HG03025 (cell line): ENCODE measurements at regions not wholly inside any gene's neighbourhood (a gene's known extent, or its start where the extent isn't known, plus 50 kb on each side); places are given as distances from the start of the nearest gene placed in this dataset.

Experiments used
- ATAC-seq: cut with Tn5 transposase; IDR thresholded peaks from one replicate; pipeline ENCODE4 v1.9.1; 2021; ENCODE audit warnings: mild to moderate bottlenecking, moderate library complexity; ENCODE audit not compliant: unreplicated experiment, low FRiP score

DNA sequence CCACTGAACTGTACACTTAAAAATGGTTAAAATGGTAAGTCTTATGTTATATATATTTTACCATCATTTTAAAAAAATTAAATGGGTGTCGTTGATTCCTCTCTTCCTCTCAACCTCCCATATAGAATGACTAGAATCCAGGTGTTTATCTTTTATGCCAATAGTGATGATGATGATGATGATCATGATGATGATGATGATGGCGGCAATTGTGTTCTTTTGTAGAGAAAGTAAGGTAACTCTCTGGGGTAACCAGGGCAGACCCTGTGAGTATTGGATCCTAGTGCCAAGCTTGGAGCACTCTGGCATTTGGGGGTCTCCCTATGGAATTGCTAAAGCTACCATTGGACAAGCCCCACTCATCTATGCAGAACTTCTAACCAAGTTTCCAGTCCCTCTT lies 113.6 kb downstream of the GLI2 start:
- ATAC-seq: no peak

DNA sequence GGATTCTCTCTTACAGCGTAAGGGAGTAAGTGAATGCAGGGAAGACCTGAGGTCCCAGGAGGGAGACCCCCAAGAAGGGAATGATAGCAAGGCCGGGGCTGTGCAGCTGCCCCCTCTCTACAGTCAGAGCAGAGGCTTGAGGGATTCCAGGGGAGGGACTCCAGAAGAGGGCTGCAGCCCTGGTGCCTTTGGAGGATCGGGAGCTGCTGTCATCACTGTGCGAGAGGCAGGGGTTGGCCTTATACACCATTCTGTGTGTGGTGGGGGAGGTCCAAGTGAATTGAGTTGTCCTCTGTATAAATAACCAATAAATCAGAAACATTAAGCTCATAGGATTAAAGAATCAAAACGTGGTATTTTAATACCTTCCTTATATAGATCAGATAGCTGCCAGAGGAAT lies 114.9 kb downstream of the GLI2 start:
- ATAC-seq: no peak

DNA sequence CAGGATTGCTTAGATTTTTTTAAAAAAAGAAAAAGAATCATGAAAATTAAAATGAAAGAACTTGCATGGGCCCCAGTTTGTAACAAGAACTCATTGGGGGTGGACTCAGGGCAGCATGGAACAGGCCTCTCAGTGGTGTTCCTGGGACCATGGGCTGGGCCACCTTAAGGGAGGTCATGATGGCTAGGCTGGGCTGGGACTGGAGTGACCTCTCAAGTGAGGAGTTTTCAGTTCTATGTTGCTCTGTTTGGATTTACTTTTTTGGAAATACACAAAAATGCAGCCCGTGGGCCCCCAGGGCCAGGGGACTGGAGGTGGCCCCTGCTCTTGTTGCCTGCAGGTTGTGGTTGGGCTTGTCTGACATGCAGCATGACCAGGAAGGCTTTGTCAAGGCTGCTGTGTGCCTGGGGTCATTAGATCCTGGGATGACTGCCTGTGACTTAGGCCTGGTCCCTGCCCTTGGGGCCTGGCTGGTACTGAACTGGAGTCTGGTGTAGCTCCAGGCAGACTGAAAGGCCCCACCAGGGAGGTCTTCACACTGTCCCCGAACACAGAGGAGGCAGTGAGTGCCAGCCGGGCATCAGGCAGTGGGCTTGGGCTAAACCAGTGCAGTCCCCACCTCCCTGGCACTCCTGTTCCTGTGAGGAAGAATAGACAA lies 115.6 kb downstream of the GLI2 start:
- no peak for ATAC-seq

DNA sequence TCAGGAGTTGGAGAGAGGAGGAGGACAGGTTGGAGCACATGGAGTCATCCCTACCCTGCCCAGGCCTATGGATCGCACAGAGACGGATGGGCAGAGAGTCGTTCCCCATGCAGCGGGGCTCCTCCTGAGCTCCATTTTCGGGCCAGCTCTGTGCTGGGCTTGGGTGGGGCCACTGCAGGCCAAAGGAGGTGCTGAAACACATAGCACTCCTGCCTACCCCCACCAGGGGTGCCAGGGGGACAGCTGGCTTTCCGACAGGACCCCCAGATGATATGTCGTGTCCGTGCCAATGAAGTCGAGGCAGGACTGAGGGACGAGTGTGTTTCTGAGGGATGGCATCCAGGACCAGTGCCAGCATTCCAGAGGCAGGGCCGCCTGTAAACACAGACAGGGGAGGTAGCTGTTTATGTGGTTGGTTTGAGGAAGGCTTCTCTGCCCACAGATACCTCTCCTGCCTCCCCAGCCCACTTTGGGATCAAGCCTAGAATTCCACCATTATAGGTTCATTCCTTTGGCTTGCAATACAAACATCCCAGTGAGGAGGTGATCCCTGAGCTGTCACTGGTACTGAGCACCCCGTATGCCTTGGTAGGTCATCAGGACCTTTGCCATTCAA lies 116.6 kb downstream of the GLI2 start:
- ATAC-seq: no peak

DNA sequence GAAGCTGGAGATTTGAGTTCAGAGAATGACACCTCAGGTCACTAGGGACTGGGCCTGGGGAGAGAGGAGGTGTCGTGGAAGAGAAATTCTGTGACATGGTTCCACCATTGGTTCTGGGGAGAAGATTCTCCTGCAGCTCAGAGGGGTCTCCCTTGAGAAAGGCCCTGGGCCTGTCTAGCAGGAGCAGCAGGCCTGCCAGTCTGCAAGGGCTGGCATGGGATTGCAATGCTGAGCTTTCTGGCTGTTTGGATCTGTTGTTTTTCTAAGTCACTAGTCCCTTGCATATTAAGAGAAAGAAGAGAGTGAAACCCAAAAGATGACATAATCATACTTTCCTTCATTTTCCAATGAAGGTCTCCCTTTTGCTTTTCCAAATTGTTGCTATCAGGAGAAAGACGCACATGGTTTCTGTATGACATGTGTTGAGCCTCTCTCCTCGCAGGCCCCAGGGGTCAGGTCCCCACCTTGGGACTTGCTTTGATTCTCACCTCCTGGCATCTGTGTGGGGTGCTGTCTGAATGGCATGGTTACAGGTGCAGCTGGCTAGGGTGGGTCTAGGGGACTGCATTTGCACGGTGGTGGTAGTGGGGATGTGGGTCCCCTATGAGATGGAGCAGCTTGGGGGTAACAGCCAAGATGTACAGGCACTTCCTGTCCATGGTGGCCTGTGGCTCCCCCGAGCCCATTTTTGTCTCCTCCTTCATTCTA lies 117.8 kb downstream of the GLI2 start:
- ATAC-seq: no peak

DNA sequence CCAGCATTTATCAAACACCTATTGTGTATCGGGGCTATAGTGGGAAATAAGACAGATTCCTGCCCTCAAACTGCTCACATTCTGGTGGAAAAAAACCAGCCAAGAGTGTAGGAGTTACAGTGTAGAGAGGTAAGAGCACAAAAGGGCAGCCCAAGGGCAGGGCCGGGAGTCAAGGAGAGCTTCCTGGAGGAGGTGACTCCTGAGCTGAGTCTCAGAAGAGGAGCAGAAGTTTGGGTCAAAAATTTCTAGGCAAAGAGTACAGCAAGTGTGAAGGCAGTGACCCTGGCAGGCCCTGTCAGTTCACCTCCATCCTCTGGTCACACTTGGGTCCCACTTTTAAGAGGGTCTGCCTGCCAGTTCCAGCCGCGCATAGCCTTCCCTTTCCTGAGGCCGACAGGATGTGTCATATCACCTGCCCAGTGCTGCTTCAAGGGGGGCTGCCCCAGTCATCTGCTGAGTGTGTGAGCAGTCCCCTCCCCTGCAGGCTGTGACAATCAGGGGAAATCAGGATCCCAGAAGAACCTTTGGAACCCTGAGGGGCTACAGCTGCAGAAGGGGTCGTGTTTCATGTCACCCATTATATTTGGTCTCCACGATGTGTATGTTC lies 118.4 kb downstream of the GLI2 start:
- ATAC-seq: no peak

DNA sequence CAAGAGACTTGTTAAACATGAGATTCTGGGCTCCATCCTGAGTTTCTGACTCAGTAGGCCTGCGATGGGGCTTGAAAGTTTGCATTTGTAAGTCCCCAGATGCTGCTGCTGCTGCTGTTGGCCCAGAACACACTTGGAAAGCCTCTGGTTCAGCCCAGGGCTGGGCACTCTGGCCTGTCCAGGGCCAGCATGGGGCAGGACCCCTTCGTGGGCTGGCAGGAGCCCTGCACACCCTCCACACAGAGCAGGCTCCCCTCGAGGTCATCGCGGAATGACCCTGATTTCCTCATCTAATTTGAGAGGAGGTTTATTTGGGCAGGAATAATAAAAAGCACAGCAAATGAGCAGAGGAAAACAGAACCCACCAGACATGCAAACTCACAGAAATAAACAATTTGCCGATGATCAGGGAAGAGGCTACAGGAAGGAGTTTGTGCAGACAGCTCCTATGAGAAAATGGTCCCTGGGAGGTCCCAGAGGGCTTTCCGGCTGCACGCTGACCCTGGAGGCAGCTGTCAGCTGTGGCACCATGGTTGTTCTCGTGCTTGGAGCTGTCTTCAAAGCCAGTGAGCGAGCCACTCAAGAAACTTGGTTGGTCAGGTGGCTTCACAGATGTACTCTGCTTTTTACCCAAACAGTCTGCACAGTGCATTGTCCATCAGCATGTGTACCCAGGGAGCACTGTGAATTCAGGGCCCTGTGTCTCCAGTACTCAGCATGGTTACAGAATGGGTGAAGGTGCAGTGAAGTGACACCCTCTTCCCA lies 119.3 kb downstream of the GLI2 start:
- no peak for ATAC-seq

DNA sequence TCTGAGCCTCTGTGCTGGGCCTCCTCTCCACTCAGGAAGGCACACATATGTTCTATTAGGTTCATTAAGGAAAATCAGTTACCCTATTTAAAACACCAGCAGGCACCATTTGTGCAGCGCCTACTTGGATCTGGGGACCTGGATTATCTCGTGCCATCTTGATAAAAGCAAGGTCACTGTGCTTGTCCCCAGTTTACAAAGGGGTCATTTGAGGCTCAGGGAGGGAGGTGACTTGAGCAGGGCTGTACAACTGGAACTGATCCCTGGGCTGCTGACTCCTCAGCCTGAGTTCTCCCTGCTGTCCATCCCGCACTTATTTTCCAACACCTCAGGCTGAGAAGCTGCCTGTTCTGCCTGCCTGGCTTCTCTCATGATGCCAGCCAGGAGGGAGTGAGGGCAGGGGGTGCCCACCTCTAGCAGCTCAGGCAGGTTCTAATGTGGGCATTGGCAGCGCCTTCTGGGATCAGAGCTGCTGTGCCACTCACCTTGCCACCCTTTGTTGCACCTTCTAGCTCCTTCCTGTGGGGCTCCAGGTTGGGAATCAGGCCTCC lies 120.3 kb downstream of the GLI2 start:
- ATAC-seq: no peak

DNA sequence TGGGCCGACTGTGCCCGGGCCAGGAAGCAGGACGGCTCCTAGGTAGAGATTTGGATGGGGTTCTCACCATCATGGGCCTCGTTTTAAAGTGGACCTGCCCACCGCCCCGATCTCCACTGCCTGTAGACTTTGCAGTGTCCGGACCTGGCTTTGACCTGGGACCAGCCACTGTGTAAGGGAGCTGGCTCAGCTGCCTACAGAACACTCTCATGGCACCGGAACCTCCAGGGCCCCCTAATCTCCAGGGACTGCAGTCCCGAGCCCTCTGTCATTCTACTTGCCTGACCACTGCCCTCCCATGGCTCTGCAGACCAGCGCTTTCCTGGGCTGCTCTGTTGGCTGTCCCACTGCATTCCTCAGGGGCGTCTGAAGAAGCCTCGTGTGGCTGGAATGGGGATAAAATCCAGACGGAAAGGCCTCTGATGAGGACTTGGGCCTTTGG lies 120.8 kb downstream of the GLI2 start:
- no peak for ATAC-seq

DNA sequence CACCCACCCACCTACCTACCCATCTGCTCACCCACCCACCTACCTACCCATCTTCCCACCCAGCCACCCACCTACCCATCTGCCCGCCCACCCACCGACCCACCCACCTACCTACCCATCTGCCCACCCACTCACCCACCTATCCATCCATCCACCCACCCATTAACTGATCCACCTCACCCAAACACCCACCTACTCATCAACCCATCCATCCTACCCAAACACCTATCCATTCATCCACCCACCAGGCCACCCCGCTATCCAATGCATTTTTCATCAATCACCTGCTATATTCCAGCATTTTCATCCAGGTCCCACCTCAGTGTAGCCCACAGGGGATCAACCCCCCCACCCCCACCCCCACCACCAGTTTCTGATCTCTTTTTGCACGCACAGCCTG lies 121.8 kb downstream of the GLI2 start:
- no peak for ATAC-seq

DNA sequence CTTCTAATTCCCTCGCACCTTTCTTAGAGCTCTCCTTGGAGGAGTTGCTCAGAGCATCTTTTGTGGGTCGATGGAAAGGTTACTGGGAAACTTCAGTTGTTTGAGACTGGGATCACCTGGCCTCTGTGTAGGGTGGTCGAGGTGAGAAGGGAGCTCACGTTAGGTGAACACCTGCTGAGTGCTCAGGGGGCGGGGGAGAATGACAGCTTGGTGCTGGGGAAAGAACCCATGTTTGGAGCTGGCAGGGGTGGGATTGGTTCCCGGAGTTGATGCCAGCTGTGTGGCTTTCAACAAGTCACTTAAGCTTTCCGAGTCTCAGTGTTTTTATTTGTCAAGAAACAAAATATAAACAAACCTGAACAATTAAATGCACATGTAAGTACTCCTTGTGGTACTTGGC lies 122.3 kb downstream of the GLI2 start:
- ATAC-seq: no peak

DNA sequence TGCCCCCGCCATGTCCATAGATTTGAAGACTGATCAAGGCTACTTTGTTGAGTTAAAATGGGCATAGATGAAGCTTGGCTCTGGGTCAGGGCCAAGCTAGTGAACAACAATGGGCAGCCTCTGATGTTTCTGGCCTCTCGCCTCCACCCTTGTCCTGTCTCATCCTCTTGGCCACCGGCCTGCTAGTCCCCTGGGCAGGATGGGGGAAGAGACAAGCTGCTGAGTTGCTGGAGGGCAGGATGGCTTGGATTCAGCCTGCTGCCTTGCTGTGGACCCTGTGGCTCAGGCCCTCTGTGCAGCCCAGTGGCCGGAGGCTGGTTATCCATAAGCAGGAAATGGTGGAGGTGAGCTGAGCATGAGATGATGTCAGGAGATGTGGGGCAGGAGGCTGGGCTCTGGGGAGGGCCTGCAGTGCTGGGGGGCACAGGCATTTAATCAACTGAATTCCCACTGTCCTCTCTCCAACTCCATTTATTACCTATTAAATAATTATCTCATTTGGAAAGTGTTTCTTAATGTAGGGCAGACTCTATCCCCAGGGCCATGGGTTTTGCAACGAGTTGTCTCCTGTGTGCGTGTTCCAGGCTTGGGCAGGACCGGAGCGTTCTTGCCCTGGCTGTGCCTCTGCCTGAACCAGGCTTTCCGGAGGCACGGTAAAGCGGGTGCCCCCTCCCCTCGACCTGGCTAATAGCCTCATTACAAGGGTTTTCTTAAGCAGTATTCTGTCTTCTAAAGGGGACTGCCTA lies 122.9 kb downstream of the GLI2 start:
- no peak for ATAC-seq

DNA sequence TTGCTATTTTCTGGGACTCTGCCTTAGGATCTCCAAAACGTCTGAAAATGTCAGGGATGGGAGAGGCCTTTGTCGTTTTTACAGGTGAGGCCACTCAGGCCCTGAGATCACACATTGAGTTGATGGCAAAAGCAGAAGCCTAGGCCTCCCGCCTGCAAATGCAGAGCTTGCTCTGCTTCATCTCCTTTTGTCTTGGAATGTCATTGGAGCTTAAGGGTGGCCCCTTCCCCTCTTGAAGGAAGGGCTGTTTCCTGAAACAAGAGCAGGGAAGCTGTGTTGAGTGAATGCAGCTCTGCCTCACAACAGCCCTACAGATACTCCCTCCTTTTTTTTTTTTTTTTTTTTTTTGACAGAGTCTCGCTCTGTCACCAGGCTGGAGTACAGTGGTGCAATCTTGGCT lies 123.5 kb downstream of the GLI2 start:
- ATAC-seq: no peak

DNA sequence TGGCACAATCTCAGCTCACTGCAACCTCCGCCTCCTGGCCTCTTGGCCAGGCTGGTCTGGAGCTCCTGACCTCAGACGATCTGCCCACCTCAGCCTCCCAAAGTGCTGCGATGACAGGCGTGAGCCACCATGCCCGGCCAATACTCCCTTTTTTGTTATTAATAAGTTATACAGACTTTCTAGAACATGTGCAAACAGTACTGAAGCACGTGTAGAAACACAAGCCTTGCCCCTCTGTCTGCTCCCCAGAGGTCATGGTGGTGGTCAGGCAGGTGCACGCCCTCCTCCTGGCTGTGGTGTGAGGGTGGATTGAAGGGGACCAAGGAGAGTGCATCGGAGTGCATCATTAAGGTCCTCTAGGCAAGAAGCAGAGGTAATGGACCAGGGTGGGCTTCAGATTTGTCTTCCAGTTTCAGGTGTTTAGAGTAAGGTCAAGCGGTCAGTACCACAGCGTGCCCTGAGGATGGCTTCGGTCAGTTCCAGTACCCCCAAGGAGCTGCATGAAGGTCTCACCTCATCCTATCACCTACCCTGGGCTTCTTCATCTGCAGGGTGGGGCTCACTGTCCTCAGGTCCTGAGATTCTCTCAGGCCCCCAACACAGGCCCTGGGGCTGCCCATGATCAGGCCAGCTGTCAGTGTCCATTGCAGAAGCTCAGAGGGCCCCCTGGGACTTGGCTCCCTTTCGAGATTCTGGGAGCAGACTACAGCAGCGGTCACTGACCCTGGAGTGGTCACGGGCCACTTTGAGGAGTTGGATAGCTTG lies 124.3 kb downstream of the GLI2 start:
- ATAC-seq: no peak

DNA sequence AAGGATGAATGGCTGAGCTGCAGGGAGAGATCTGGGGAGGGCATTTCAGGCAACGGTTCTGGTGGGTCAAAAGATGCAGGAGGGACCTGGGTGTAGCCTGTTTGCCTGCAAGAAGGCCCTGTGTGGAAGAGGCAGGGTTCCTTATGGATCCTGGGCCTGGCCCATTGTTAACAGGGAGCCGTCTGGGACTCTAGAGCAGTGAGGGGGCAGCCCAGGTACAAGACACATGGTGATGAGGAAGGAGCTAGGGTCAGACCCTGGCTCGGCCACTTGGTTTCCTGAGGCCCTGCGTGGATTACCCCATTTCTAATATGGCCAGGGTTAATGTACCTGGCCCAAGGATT lies 124.9 kb downstream of the GLI2 start:
- no peak for ATAC-seq

DNA sequence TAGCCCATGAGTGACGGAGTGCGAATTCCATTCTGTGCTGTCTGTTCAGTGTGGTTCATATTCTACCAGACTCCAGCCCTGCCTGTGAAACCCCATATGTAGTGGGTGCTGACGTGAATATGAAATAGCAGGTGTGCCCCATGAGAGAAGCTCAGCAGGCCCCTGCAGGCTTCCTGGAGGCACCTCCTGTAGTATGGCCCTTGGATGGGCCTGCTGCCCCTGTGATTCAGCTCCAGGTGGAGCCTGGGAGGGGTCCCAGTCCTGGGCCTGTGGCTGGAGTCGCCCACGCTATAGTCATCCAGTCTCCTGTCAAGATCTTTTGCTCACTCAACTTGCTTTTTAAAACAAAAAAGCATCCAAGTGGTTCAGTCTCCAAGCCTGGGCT lies 125.5 kb downstream of the GLI2 start:
- no peak for ATAC-seq

DNA sequence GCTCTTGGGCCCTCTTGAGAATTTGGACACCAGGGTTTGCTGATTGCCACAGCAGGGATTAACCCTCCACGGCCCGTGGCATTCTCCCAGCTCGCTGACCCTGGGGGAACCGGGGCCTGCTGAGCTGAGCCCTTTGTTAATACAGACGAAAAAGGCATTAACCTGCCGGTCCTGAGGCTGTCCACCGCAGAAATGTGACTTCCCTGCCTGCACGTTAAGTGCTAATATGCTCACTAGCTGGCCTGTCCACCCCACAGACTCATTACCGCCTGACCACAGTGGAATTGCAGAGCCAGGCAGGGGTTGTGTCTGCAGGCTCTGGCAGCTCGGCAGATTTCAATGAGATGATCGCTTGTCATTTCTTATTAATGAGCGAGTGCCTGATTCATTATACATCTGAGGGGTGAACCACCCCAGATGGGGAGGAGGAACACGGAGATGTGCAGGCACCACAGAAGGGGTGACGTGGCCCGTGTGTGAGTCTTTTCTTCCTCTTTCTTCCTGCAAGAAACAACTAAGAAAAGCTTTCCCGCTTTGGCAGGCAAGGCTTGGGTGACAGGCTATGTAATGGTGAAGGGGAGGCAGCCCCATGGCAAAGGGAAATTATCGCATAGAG lies 126.0 kb downstream of the GLI2 start:
- ATAC-seq: no peak

DNA sequence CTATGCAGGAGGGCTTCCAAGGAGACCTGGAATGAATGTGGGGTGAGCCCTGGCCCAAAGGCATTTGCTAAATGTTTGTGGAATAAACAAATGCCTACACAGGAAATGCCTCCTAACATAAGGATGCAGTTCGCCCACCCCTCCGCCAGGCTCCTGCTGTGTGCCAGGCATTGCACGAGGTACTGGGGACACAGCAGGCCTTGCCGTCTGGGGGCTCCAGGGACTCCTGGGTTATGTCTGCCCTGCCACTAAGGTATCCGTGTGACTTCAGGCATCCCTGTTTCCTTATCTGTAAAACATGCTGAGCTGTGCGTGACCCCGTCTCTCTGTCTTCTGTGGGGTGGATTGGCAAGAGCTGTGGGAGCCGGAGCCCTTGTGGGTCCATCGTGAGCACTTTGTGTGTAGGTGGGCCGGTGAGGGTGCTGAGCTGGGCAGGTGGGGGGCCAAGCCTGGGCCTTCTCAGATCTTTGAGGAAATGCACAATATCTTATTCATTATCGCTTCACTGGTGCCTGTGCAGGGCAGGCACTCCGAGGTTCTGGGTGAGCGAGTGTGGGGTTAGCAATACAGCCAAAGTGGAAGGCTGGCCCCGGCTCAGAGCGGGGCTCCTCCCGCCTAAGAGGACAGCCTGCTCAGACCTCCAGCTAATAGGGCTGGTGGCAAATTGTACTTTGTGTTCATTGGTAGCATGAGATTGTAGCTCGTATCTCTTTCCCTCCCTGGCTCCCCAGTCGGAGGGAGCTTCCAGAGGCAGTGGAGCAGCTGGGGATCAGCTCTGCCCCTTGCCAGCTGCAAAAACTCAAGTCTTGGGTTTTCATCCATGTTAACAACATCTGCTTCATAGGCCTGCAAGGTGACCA lies 126.8 kb downstream of the GLI2 start:
- no peak for ATAC-seq
